ENCODE measurements at regions not wholly inside any gene's neighbourhood (a gene's known extent, or its start where the extent isn't known, plus 50 kb on each side); places are given as distances from the start of the nearest gene placed in this dataset.
A peak's percentile ranks its signal among the peaks of the same experiment; 100 is the strongest.

DNA sequence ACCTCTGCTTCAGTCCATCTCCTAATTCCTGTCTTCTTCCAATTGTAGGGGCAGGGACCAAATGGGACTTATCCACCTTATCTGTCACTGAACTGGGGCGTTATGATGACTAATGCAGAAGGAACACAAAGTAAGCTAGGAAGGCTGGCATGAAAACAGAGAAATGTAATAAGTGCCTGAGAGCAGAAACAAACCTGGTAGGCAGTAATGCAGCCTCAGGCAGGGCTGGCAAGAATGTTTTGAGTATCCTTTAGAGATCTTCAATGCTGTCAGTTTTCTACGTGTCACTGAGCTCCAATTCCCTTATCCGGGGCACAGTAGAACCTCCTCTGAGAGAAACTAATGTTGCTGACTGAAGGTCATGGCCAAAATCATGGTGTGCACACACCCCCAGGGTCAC, 246.2 kb upstream of the TBL1XR1 start:
- no peak overlapping the region for H3K9ac ChIP-seq (ENCODE audit: insufficient read length)
- H3K4me3 ChIP-seq: no peak overlapping the region
- H3K36me3 ChIP-seq (ENCODE audit: insufficient read depth, low read length): no peaks in the 10 kb centered on the region
- peak; percentile 44 for DNase-seq (ENCODE audit: low read depth, low spot score)
- peak overlapping the region; percentile 16; the same call in 1 of the 2 replicates for H3K27ac ChIP-seq
- H3K9me3 ChIP-seq (ENCODE audit: low read depth, low read length): no peaks in the 10 kb centered on the region
- TF ChIP-seq EZH2 (IDR thresholded peaks at IDR 0.05): no peak
- no peak for TF ChIP-seq FOXP2 (optimal IDR thresholded peaks at IDR 0.05; ENCODE audit: control extremely low read depth, extremely low read length, insufficient read depth)
- no peak for TF ChIP-seq POLR2AphosphoS5 (IDR thresholded peaks at IDR 0.05; ENCODE audit: borderline replicate concordance, low read depth, low read length)

DNA sequence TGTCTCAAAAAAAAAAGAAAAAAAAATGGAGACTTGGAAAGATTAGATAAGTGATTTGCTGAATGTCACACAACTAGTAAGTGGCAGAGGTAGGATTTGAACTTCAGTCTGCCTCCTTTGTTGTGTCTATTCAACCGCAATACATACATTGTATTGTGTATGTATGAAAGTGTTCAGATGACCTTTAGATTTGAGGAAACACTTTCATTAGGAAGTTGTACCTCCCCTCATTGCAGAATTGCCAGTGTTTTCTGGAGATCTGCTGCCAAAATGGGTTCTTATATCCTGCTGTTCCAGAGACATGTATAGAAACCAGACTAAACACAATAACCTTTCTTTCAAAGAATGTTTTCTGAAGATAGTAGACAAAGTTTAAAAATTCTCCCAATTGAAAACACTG, 247.4 kb upstream of the TBL1XR1 start:
- H3K9ac ChIP-seq (ENCODE audit: insufficient read length): no peak overlapping the region
- no peaks in the 10 kb centered on the region for H3K9me3 ChIP-seq (ENCODE audit: low read depth, low read length)

DNA sequence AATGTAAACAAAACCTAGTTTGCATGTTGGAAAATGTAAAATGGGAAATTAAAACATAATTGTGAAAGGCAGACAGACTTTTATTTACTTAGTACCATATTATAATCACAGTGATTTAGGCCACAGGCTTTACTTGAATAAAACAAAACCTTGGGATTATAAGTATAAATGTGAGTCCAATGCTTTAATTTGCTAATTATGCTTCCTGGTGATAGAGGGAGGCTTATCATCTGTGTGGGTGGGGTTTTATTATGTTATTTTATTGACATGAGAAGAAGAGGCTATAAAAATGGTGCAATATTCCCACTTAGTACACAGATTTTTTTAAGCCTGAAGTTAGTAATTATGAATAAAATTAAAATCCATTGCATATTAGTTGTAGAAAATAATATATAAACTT, 248.3 kb upstream of the TBL1XR1 start:
- TF ChIP-seq EZH2 (IDR thresholded peaks at IDR 0.05) (no peak), POLR2AphosphoS5 (IDR thresholded peaks at IDR 0.05; ENCODE audit: borderline replicate concordance, low read depth, low read length) (no peak), FOXP2 (optimal IDR thresholded peaks at IDR 0.05; ENCODE audit: control extremely low read depth, extremely low read length, insufficient read depth) (no peak)
- no peak overlapping the region for H3K27ac ChIP-seq
- DNase-seq (ENCODE audit: low read depth, low spot score): no peak

More for the DNA sequence above, 247.4 kb upstream of the TBL1XR1 start:
- TF ChIP-seq FOXP2 (optimal IDR thresholded peaks at IDR 0.05; ENCODE audit: control extremely low read depth, extremely low read length, insufficient read depth): no peak
- no peak for TF ChIP-seq EZH2 (IDR thresholded peaks at IDR 0.05)
- TF ChIP-seq POLR2AphosphoS5 (IDR thresholded peaks at IDR 0.05; ENCODE audit: borderline replicate concordance, low read depth, low read length): no peak
- Histone ChIP-seq H3K27ac (no peak overlapping the region), H3K4me3 (no peak overlapping the region), H3K36me3 (ENCODE audit: insufficient read depth, low read length) (no peaks in the 10 kb centered on the region)
- DNase-seq (ENCODE audit: low read depth, low spot score): no peak

DNA sequence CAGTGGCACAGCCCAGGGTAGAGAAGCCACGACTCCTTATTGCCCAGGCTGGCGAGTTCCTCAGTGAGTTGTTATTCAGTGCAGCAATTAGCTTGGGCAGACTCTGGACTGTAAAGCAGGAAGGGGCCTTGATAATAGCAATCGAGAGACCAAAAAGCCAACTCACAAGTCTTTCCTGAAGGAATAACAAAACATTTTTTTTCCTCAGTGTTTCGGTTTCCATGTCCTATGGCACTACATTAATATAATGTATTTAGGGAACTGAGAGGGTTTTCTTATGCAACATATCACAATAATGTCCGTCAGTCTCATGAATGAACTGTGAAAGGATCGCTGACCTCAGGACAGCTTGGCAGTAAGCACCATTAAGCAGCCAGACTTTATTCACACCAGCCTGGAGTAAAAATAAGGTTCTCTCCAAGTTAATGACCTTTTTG, 248.9 kb upstream of the TBL1XR1 start:
- no peak for DNase-seq (ENCODE audit: low read depth, low spot score)
- TF ChIP-seq POLR2AphosphoS5 (IDR thresholded peaks at IDR 0.05; ENCODE audit: borderline replicate concordance, low read depth, low read length) (no peak), EZH2 (IDR thresholded peaks at IDR 0.05) (no peak), FOXP2 (optimal IDR thresholded peaks at IDR 0.05; ENCODE audit: control extremely low read depth, extremely low read length, insufficient read depth) (no peak)
- Histone ChIP-seq H3K9me3 (ENCODE audit: low read depth, low read length) (no peaks in the 10 kb centered on the region), H3K9ac (ENCODE audit: insufficient read length) (no peak overlapping the region), H3K36me3 (ENCODE audit: insufficient read depth, low read length) (no peaks in the 10 kb centered on the region), H3K27ac (no peak overlapping the region), H3K4me3 (no peak overlapping the region)

More for the DNA sequence above, 248.3 kb upstream of the TBL1XR1 start:
- Histone ChIP-seq H3K36me3 (ENCODE audit: insufficient read depth, low read length) (no peaks in the 10 kb centered on the region), H3K9ac (ENCODE audit: insufficient read length) (no peak overlapping the region), H3K9me3 (ENCODE audit: low read depth, low read length) (no peaks in the 10 kb centered on the region), H3K4me3 (no peak overlapping the region)

DNA sequence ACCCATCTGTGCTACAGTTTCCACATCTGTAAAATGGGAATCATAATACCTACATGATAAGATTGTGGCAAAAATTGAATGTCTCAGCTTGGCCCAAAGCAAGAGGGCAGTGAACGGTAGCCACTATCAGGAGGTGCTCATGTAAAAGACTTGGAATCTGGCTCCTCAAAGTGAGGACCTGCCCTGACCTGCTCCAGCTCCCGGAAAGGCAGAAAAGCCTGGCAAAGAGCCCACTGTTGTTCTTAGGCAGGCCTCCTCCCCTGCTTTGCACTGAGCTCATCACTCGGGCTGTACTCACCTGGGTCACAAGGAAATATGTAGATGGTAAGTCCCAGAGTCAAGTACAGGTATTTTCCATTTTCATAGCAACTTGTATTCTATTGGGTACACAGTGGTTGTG, 250.7 kb upstream of the TBL1XR1 start:
- DNase-seq (ENCODE audit: low read depth, low spot score): no peak
- no peak for TF ChIP-seq FOXP2 (optimal IDR thresholded peaks at IDR 0.05; ENCODE audit: control extremely low read depth, extremely low read length, insufficient read depth)
- TF ChIP-seq POLR2AphosphoS5 (IDR thresholded peaks at IDR 0.05; ENCODE audit: borderline replicate concordance, low read depth, low read length): no peak
- TF ChIP-seq EZH2 (IDR thresholded peaks at IDR 0.05): no peak
- no peaks in the 10 kb centered on the region for H3K9me3 ChIP-seq (ENCODE audit: low read depth, low read length)
- H3K27ac ChIP-seq: no peak overlapping the region
- no peak overlapping the region for H3K9ac ChIP-seq (ENCODE audit: insufficient read length)
- no peaks in the 10 kb centered on the region for H3K36me3 ChIP-seq (ENCODE audit: insufficient read depth, low read length)
- no peak overlapping the region for H3K4me3 ChIP-seq

DNA sequence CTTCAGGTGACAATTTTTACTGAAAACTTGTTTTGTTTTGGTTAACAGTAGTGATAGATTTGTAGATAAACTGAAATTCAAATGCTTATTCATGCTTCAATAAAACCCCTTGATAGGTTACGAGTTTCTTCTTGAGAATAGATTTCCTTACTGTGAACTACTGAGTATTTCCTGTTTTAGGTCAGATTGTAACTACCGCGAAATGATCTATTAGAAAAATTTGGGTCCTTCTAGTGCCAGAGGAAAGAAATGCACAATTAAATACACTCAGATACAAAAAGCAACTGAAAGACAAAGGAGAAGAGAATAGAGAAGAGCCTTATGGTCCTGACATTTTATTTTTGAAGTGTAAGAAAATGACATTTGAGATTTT, 251.7 kb upstream of the TBL1XR1 start:
- DNase-seq (ENCODE audit: low read depth, low spot score): peak; percentile 77
- Histone ChIP-seq H3K4me3 (peak overlapping the region; percentile 44), H3K9ac (ENCODE audit: insufficient read length) (no peak overlapping the region), H3K9me3 (ENCODE audit: low read depth, low read length) (no peaks in the 10 kb centered on the region), H3K36me3 (ENCODE audit: insufficient read depth, low read length) (no peaks in the 10 kb centered on the region), H3K27ac (peak overlapping the region; percentile 81)
- TF ChIP-seq EZH2 (IDR thresholded peaks at IDR 0.05) (no peak), FOXP2 (optimal IDR thresholded peaks at IDR 0.05; ENCODE audit: control extremely low read depth, extremely low read length, insufficient read depth) (no peak), POLR2AphosphoS5 (IDR thresholded peaks at IDR 0.05; ENCODE audit: borderline replicate concordance, low read depth, low read length) (peak; percentile 24; the same call in 1 of the 2 replicates)

DNA sequence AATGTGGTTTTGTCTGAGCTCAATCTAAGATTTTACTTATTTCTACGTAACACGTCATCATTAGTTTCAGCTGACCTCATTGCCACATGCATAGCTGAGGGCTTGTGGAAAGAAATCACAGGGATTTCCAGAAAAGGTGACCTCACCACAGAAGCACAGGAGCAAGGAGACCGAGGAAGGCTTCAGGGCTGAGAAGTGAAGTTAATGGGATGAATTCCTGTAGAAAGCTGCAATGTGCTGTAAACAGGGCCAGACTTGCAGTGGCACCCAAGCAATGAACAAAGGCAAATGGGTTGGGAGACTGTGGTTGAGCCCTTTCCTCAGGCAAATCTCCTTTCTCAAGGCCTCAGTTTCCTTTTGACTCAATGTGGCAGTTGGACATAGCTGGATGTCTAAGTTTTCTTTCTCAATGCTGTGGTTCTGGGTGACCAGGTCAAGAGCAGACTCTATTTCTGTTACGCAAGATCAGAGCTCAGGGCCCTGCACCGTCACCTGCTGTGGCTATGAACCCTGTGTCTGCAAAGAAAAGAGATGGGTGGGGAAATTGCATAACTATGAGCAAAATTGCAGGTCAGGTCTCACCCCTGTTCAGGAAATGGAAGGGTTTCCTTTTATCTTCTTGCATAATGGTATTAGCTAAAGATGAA, 252.2 kb upstream of the TBL1XR1 start:
- Histone ChIP-seq H3K27ac (peak overlapping the region; percentile 81), H3K4me3 (peak overlapping the region; percentile 44), H3K9ac (ENCODE audit: insufficient read length) (no peak overlapping the region), H3K36me3 (ENCODE audit: insufficient read depth, low read length) (no peaks in the 10 kb centered on the region), H3K9me3 (ENCODE audit: low read depth, low read length) (no peaks in the 10 kb centered on the region)
- peak; percentile 35 for DNase-seq (ENCODE audit: low read depth, low spot score)
- TF ChIP-seq EZH2 (IDR thresholded peaks at IDR 0.05): no peak
- TF ChIP-seq FOXP2 (optimal IDR thresholded peaks at IDR 0.05; ENCODE audit: control extremely low read depth, extremely low read length, insufficient read depth): peak; percentile 49
- peak; percentile 42; the same call in 1 of the 2 replicates for TF ChIP-seq POLR2AphosphoS5 (IDR thresholded peaks at IDR 0.05; ENCODE audit: borderline replicate concordance, low read depth, low read length)

DNA sequence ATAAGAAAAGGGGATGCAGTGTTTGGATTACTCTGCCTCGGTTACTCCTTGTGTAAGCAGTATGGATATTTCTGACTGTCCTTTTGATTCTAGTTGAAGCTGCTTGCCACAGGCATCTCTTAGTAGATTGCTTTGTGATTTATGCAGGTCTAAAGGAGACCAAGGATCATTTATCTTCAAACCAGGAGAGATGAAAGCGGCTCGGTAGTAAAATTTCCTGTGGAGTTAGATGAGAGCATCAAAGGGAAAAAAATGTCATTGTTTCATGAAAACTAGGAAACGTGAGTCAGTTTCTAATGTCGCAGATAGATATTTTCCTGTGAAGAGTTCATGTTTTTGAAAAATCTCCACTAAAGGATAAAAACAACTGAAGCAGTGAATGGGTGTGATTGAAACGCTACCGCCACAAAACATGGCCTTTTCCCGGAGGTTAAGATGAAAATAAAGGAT, 254.0 kb upstream of the TBL1XR1 start:
- no peak for TF ChIP-seq POLR2AphosphoS5 (IDR thresholded peaks at IDR 0.05; ENCODE audit: borderline replicate concordance, low read depth, low read length)
- no peak for TF ChIP-seq EZH2 (IDR thresholded peaks at IDR 0.05)
- TF ChIP-seq FOXP2 (optimal IDR thresholded peaks at IDR 0.05; ENCODE audit: control extremely low read depth, extremely low read length, insufficient read depth): no peak
- Histone ChIP-seq H3K27ac (peak overlapping the region; percentile 97), H3K9me3 (ENCODE audit: low read depth, low read length) (peaks cover 4% of the 10 kb centered on the region; the same call in 1 of the 2 replicates), H3K36me3 (ENCODE audit: insufficient read depth, low read length) (peaks cover under 1% of the 10 kb centered on the region; the same call in 1 of the 2 replicates), H3K4me3 (peak overlapping the region; percentile 51), H3K9ac (ENCODE audit: insufficient read length) (peak overlapping the region; percentile 51)
- peak; percentile 30 for DNase-seq (ENCODE audit: low read depth, low spot score)

Measured in SK-N-MC (cell line).